HG03460 (cell line): ENCODE measurements at regions not wholly inside any gene's neighbourhood (a gene's known extent, or its start where the extent isn't known, plus 50 kb on each side); places are given as distances from the start of the nearest gene placed in this dataset.
A peak's percentile ranks its signal among the peaks of the same experiment; 100 is the strongest.

ENCODE experiments used
- ATAC-seq: cut with Tn5 transposase; IDR thresholded peaks from one replicate; pipeline ENCODE4 v1.9.1; 2021; ENCODE audit not compliant: unreplicated experiment

- no peak for ATAC-seq
These were observed 494.9 kb upstream of the MEF2C start for GRCh38 chr5:89377767-89378455.

- no peak for ATAC-seq
These were observed 492.0 kb upstream of the MEF2C start for GRCh38 chr5:89374818-89375521.

DNA sequence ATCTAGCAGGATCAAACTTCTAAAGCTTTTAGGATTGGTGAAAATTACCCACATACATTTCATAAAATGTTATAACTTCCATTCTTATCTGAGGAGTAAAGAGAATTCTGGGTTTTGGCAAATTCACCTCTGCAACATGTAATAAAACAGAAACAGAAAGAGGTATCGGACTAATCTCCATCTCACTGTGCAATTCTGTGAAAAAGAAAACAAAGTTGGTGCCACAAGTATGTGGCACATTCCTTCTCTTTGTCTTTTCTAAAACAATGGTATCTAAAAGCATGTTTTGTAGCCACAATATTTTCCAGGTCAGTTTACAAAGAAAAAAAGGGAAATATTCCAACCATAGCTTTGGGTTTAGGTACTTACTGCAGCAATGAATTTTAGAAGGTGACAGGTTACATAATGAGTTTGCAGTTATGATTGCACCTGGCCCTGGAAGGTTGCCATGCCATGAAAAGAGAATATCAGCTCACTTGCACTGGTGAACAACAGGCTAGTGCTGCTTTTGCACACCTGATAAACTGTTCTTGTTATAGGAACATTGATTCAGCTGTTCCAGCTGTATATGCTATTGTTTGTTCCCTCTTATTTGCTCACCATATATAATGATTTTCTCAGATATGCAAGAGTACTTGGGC, 491.3 kb upstream of the MEF2C start:
- ATAC-seq = no peak

DNA sequence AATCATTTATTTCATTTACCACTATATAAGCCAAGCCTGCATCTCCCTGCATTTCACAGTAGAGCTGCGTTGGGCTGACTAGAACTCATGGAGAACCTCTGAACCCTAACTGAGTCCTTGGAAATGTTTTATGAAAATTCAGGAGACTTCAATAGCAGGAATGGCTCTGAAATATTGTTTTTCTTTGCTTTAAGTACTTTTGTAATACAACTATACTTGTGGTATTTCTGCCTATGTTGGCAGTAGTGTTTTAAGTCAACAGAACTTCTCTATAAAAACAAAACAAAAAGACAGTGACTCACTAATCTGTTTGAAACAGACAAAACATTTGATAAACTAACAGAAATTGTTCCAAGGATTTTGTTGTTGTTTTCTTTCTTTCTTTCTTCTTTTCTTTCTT, 489.2 kb upstream of the MEF2C start:
- no peak for ATAC-seq

GRCh38 chr5:89371646-89372045, 488.7 kb upstream of the MEF2C start:
- ATAC-seq = no peak

GRCh38 chr5:89359046-89359445, 476.1 kb upstream of the MEF2C start:
- ATAC-seq = no peak

- peak; percentile 65 for ATAC-seq
These were observed 471.0 kb upstream of the MEF2C start for GRCh38 chr5:89353837-89354551.

- no peak for ATAC-seq
These were observed 469.0 kb upstream of the MEF2C start for GRCh38 chr5:89351975-89352374.

DNA sequence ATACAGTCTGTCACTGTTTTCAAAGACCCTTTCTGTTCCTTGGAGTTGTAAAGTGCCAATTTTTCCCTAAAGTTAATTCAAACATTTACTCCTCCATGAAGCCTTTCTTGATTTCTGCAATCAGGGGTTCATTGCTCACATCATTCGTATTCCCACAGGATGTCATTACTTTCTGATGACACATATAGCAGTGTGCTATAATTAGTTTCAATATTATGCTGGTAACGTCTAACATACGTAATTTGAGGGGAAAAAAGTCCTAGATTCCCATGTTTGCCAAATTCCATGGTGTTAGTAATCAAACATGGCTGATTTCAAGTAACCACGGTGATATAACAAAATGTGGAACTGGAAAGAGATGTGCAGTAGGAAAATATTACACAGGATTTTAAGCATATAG, 468.2 kb upstream of the MEF2C start:
- no peak for ATAC-seq

DNA sequence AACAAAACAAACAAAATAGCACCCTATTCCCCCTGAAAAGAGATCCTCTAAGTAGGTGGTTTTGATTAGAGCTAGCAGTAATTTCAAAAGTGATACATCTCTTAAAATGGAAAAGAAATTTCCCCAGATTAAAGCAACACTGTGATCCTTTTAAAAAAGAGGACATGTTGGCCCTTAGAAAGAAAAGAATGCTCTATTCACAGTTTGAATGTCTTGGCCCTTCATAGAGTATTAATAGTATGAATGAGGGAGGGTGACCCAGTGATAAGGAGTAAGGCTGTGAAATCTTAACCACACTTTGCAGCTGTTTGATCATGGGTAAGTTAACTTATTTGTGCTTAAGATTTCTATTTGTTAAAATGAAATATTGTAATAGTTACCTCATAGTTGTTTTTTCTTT, 467.7 kb upstream of the MEF2C start:
- ATAC-seq = no peak

DNA sequence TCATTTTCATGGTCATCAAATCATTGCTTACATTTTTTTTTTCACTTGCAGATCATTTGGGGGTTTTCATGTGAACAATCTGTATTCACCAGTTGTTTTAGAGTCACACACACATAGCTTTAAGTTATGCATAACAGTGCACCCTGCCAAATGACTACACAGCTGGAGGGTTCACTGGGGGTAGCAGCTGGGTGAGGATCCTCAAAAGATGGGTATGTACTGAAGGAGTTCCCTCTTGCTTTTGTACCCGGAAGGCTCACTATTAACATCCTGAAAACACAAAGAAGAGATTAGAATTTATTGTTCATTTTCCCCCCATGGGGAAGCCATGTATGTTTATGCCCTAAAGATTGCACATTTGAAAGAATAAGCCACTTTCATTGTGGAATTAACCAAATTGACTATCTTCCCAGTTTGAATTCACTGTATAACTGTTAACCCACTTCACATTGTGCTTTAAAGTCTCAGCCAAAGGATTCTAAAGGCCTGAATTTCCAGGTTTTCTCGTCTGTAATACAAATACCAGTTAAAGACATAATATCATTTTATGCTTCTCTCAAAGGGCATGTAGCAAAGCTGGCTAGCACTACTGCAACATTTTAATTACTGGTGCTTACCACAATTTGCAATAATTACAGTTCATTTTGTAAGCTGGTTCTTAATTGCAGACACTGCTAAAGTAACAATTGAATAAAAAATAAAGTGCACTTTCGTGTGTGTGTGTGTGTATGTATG, 466.4 kb upstream of the MEF2C start:
- ATAC-seq = no peak

- ATAC-seq = no peak
These were observed 463.6 kb upstream of the MEF2C start for GRCh38 chr5:89346573-89346972.

DNA sequence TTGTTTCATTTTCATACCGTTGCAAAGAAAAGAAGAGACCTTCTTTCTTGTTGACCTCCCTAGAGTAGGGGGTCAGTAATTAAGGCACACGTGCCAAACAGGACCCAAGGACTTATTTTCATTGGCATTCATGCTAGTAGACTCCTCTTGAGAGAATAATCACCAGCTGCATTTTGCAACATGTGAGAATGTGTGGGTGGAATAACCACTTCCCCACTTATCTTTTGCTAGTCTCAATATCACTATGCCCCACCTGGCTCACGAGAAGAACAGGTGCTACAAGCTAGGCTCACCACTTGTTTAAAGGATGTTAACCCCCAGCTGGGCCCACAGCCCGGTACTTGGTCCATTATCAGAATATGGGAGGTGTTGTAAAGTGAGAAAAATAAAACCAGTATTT, 460.7 kb upstream of the MEF2C start:
- ATAC-seq = peak; percentile 85

GRCh38 chr5:89342106-89342876, 459.3 kb upstream of the MEF2C start:
- peak; percentile 30 for ATAC-seq

- ATAC-seq = no peak
These were observed 456.0 kb upstream of the MEF2C start for GRCh38 chr5:89338935-89339334.

GRCh38 chr5:89336111-89336510, 453.1 kb upstream of the MEF2C start:
- no peak for ATAC-seq

- ATAC-seq = no peak
These were observed 447.2 kb upstream of the MEF2C start for GRCh38 chr5:89330140-89330539.

GRCh38 chr5:89327608-89328007, 444.6 kb upstream of the MEF2C start:
- ATAC-seq = no peak

DNA sequence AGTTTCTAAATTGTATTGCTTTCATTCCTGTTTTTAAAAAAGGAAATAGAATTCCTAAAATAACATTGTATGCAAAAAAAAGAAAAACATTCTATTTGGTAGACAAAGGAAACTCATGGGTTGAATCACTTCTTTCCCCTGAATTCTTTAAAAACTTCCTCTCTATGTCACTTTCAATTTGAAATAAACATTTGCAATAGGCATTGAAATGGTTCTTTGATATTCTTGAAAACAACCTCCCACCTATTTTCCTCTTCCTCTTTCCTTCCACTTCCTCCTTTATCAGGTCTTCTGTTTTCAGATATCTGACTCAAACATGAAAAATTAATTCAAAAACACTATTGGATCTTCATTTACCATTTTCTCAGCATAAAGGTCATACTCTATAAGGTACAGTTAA, 442.0 kb upstream of the MEF2C start:
- ATAC-seq = no peak
